ENCODE measurements at regions not wholly inside any gene's neighbourhood (a gene's known extent, or its start where the extent isn't known, plus 50 kb on each side); places are given as distances from the start of the nearest gene placed in this dataset.

GRCh38 chr10:44067432-44067831 is 317.5 kb downstream of the CXCL12 start:
- Histone ChIP-seq H3K9me3 (ENCODE audit: control insufficient read depth, insufficient read depth, low read depth, low read length) (no peaks in the 10 kb centered on the region), H3K36me3 (ENCODE audit: control insufficient read depth, insufficient read depth, low read length) (no peaks in the 10 kb centered on the region), H3K27me3 (ENCODE audit: control insufficient read depth, insufficient read depth, low read length) (no peaks in the 10 kb centered on the region), H3K27ac (ENCODE audit: low read length) (no peak overlapping the region), H3K4me3 (ENCODE audit: low read depth in 2 of 2, low read length in 2 of 2) (no peak overlapping the region), H3K4me1 (ENCODE audit: control insufficient read depth, insufficient read depth, low read length) (no peaks in the 10 kb centered on the region)
- in situ Hi-C loops (cut with HindIII; ENCODE audit: low pct_unique_long_range_greater_than_20kb, low sequenced_read_pairs): no loop called here
- ATAC-seq (no peak), DNase-seq (ENCODE audit: low read depth, low spot score) (no peak)
- ChIA-PET CTCF (no interaction called here), POLR2A (no interaction called here)
- TF ChIP-seq SIN3A (IDR thresholded peaks at IDR 0.05; ENCODE audit: borderline replicate concordance, insufficient read depth, low read depth, low read length) (no peak), TCF7L2 (IDR thresholded peaks at IDR 0.05; ENCODE audit: low read depth, low read length) (no peak), CTCF (IDR thresholded peaks at IDR 0.05) (no peak), REST (IDR thresholded peaks at IDR 0.05; ENCODE audit: insufficient read depth in 1 of 2, low read depth in 2 of 2, low read length in 1 of 2) (no peak), POLR2AphosphoS5 (IDR thresholded peaks at IDR 0.05; ENCODE audit: low read depth, low read length) (no peak)
- intact Hi-C loops (cut with micrococcal nuclease; ENCODE audit: unreplicated experiment): no loop called here
- no TSS peak for BruUV-seq (replicated peaks)

GRCh38 chr10:44066527-44067255 is 318.2 kb downstream of the CXCL12 start:
- H3K36me3 ChIP-seq (ENCODE audit: control insufficient read depth, insufficient read depth, low read length): no peaks in the 10 kb centered on the region
- no peak for ATAC-seq
- H3K4me1 ChIP-seq (ENCODE audit: control insufficient read depth, insufficient read depth, low read length): no peaks in the 10 kb centered on the region
- no peak overlapping the region for H3K4me3 ChIP-seq (ENCODE audit: low read depth in 2 of 2, low read length in 2 of 2)
- CTCF ChIA-PET: no interaction called here
- H3K9me3 ChIP-seq (ENCODE audit: control insufficient read depth, insufficient read depth, low read depth, low read length): no peaks in the 10 kb centered on the region
- POLR2A ChIA-PET: no interaction called here
- H3K27me3 ChIP-seq (ENCODE audit: control insufficient read depth, insufficient read depth, low read length): no peaks in the 10 kb centered on the region
- TF ChIP-seq SIN3A (IDR thresholded peaks at IDR 0.05; ENCODE audit: borderline replicate concordance, insufficient read depth, low read depth, low read length): no peak
- TF ChIP-seq CTCF (IDR thresholded peaks at IDR 0.05): no peak
- TF ChIP-seq POLR2AphosphoS5 (IDR thresholded peaks at IDR 0.05; ENCODE audit: low read depth, low read length): no peak
- no peak for TF ChIP-seq REST (IDR thresholded peaks at IDR 0.05; ENCODE audit: insufficient read depth in 1 of 2, low read depth in 2 of 2, low read length in 1 of 2)
- TF ChIP-seq TCF7L2 (IDR thresholded peaks at IDR 0.05; ENCODE audit: low read depth, low read length): no peak
- no TSS peak for BruUV-seq (replicated peaks)
- in situ Hi-C loops (cut with HindIII; ENCODE audit: low pct_unique_long_range_greater_than_20kb, low sequenced_read_pairs) (no loop called here), intact Hi-C loops (cut with micrococcal nuclease; ENCODE audit: unreplicated experiment) (no loop called here)
- no peak for DNase-seq (ENCODE audit: low read depth, low spot score)
- no peak overlapping the region for H3K27ac ChIP-seq (ENCODE audit: low read length)
